ENCODE measurements at regions not wholly inside any gene's neighbourhood (a gene's known extent, or its start where the extent isn't known, plus 50 kb on each side); places are given as distances from the start of the nearest gene placed in this dataset.
"Not testable (repeated sequence)": the region's sequence is repeated elsewhere in the genome, so short reads cannot be mapped to it uniquely, and the experiment has no call there.

DNA sequence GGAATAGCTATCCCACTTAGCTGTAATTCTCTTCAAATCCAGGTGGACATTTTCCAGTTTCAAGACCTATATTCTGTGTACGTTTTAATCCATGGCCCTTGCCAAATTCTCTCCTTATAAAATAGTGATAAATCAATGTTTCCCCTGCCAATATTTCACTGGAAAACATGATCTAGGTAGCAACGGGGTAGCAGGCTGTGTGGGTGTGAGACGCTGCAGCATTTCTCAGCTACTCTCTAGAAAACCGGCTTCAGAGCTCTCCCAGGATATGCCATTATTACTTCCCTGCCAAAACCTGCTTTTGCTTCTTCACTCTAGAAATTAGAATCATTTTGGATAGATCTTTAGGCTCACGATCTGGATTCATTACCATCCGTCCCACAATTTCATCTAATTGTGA is 82.1 kb upstream of the SIPA1L2 start:
- TF ChIP-seq, protein P1, sequence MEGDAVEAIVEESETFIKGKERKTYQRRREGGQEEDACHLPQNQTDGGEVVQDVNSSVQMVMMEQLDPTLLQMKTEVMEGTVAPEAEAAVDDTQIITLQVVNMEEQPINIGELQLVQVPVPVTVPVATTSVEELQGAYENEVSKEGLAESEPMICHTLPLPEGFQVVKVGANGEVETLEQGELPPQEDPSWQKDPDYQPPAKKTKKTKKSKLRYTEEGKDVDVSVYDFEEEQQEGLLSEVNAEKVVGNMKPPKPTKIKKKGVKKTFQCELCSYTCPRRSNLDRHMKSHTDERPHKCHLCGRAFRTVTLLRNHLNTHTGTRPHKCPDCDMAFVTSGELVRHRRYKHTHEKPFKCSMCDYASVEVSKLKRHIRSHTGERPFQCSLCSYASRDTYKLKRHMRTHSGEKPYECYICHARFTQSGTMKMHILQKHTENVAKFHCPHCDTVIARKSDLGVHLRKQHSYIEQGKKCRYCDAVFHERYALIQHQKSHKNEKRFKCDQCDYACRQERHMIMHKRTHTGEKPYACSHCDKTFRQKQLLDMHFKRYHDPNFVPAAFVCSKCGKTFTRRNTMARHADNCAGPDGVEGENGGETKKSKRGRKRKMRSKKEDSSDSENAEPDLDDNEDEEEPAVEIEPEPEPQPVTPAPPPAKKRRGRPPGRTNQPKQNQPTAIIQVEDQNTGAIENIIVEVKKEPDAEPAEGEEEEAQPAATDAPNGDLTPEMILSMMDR (IDR thresholded peaks at IDR 0.05; ENCODE audit: control insufficient read depth, extremely low read depth, insufficient read depth), result no peak
- no peak overlapping the region for H3K4me3 ChIP-seq (ENCODE audit: low read depth, low read length)
- DNase-seq (ENCODE audit: low read depth), result no peak

DNA sequence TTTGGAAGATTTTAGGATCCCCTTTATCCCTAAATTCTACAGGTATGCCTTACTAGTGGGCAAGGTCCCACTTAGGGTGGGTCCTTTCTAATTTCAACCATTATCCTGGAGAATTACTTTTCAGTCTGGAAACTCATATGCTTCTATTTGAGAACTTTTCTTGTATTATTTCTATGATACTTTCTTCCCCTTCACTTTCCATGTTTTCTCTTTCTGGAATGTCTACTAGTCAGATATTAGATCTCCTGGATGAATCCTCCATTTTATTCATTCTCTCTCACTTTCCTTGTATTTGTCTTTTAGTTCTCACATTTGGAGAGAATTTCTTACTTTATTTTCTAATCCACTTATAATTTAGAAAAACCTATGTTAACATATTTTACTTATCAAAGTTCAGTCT is 83.9 kb upstream of the SIPA1L2 start:
- TF ChIP-seq, protein P1 (IDR thresholded peaks at IDR 0.05; ENCODE audit: control insufficient read depth, extremely low read depth, insufficient read depth), result no peak
- DNase-seq (ENCODE audit: low read depth), result no peak

DNA sequence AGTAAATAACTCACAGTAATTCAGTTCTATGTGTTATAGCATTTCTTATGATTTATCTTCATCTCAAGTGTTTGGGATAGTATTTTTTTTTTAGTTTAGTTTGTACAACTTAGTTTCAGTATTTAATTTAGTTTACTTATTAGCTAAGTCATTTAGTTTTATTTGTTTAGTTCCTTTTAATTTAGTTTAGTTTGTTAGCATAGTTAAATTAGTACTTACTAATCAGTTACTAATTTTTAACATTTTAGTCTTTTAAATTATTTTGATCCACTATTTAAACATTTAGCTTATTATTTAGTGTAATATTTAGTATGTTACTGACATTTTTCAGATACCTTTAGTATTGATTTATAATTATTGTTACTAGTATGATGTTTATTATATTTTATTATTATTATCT is 85.2 kb upstream of the SIPA1L2 start:
- DNase-seq (ENCODE audit: low read depth), result no peak
- H3K4me3 ChIP-seq (ENCODE audit: low read depth, low read length), result no peak overlapping the region
- TF ChIP-seq, protein P1 (IDR thresholded peaks at IDR 0.05; ENCODE audit: control insufficient read depth, extremely low read depth, insufficient read depth), result no peak

More for the DNA sequence above, 83.9 kb upstream of the SIPA1L2 start:
- no peak overlapping the region for H3K4me3 ChIP-seq (ENCODE audit: low read depth, low read length)

DNA sequence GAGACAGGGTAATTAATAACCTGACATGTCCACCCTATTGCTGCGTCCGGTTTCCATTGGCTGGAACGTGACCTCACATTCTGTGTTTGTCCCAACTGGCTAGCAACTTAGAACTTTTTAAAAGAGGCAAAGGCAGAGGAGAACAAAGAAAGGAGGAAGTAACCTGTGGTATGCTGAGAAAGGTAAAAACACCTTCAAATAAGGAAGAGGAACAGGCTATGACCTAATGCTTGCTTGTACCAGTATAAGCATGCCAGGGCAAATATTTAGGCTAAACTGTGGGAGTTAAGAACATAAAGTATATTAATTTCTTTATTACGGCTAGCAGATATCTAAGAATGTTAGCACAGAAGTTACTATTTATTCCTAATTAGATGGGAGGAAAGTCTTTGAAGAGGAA is 87.3 kb upstream of the MAP10 start:
- peak; percentile 11 for DNase-seq (ENCODE audit: low read depth)
- not testable (repeated sequence) for H3K4me3 ChIP-seq (ENCODE audit: low read depth, low read length)

DNA sequence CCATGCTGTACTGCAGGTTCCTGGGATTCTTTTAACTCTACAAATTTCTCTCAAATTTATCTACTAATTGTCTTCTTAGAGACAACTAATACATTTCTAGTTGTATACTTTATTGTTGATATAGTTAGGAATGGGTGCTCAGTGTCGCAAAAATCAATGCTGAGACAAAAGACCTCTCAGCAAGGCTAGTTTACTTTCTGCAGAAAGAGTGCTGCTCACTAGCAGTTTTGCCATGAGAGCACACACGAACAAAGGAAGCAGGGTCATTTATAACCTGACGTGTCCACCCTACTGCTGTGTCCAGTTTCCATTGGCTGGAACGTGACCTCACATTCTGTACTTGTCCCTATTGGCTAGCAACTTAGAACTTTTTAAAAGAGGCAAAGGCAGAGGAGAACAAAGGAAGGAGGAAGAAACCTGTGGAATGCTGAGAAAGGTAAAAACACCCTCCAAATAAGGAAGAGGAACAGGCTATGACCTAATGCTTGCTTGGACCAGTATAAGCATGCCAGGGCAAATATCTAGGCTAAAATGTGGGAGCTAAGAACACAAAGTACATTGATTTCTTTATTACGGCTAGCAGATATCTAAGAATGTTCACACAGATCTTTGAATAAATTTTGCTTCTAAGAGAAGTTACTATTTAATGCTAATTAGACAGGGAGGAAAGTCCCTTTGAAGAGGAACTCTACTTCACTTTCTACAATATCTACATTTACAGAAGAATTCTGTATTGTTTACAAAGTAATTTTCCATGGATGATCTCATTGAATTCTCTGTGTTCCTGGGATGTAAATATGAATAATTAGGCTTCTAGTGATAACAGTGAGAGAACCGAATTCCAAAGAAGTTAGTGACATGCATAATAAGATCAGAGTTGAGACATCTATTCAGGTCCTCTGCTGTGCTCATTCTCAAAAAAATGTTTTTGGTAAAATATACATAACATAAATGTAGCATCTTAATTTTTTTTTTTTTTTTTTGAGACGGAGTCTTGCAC is 86.0 kb upstream of the MAP10 start:
- TF ChIP-seq, protein P1 (IDR thresholded peaks at IDR 0.05; ENCODE audit: control insufficient read depth, extremely low read depth, insufficient read depth), result no peak
- no peak for DNase-seq (ENCODE audit: low read depth)
- H3K4me3 ChIP-seq (ENCODE audit: low read depth, low read length), result no peak overlapping the region

DNA sequence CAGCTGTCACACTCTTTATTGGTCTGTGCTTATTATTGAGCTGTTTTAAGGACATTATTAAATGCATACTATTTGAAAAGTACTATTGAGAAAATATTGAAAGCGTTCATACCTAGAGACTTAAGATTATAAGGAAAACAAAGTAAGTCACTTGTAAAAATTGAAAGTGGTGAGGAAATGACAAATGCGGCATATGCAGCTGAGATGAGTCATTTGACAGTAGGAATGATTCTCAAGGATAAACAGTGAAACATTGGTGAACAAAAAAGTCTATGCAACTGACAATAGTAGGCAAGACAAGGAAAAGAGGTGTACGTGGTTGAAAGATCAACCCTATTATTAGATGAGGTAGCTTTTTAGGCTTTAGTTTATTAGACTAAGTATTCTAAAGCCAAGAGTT is 82.6 kb upstream of the MAP10 start:
- DNase-seq (ENCODE audit: low read depth), result no peak
- TF ChIP-seq, protein P1 (IDR thresholded peaks at IDR 0.05; ENCODE audit: control insufficient read depth, extremely low read depth, insufficient read depth), result no peak
- no peak overlapping the region for H3K4me3 ChIP-seq (ENCODE audit: low read depth, low read length)

DNA sequence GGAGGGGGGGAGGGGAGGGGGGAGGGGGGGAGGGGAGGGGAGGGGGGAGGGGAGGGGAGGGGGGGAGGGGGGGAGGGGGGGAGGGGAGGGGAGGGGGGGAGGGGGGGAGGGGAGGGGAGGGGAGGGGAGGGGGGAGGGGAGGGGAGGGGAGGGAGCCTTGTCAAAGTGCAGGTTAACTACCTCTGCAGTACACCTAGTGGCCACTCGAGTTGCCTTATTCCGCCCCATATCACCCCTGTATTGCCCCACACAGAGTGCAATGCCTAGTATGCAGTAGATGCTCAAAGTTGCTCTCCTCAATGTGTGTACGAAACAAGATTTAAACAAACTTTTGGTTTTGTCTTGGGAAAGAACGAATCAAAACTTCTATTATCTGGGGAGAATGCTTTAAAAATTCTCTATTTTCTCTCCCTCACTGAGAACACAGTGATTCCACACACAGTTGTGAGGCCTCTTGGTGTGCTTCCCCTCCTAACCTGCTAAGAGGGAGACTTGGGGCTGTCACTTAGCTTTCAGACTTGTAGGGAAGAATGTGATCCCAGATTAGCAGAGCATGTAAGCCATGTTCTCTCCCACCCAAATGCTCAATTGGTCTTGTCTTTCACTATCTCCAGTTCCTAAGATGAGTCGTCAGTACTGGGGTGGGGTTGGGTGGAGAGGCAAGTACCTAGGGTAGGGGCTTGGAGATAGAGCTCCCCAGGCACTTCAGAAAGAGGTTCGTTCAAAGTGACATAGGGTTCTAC is 79.7 kb upstream of the MAP10 start:
- DNase-seq (ENCODE audit: low read depth), result no peak
- TF ChIP-seq, protein P1 (IDR thresholded peaks at IDR 0.05; ENCODE audit: control insufficient read depth, extremely low read depth, insufficient read depth), result no peak
- H3K4me3 ChIP-seq (ENCODE audit: low read depth, low read length), result no peak overlapping the region
